SK-N-SH (cell line): ENCODE measurements at regions not wholly inside any gene's neighbourhood (a gene's known extent, or its start where the extent isn't known, plus 50 kb on each side); places are given as distances from the start of the nearest gene placed in this dataset.

Source experiments
- CHD2 ChIP-seq: fragments of 150-350 bp; IDR thresholded peaks from 2 replicates; pipeline ENCODE4 v1.6.1; 2018; ENCODE audit warnings: low read length; ENCODE audit not compliant: partially characterized antibody
- CTCF ChIP-seq: fragments of 200-600 bp; sonication (generic); IDR thresholded peaks from 2 replicates; pipeline ENCODE4 v1.6.1; 2017; ENCODE audit warnings: antibody characterized with exemption, mild to moderate bottlenecking, moderate library complexity
- ELF1 ChIP-seq: IDR thresholded peaks from 2 replicates; pipeline ENCODE4 v1.4.0; 2012
- EP300 ChIP-seq, 2 experiments: IDR thresholded peaks; 2 replicates each; pipeline versions ENCODE4 v1.4.0 to v1.6.1; 2012; ENCODE audit warnings: borderline replicate concordance in 1 of 2, low read depth in 1 of 2, low read length in 1 of 2
- EZH2phosphoT487 ChIP-seq: fragments of 200-600 bp; sonication (generic); IDR thresholded peaks from 2 replicates; pipeline ENCODE4 v1.6.1; 2017; ENCODE audit warnings: low read depth, mixed run types, mild to moderate bottlenecking, antibody characterized with exemption, moderate library complexity, borderline replicate concordance
- FOXM1 ChIP-seq: IDR thresholded peaks from 2 replicates; pipeline ENCODE4 v1.4.0; 2012; ENCODE audit warnings: low read depth, mild to moderate bottlenecking
- MXI1 ChIP-seq: IDR thresholded peaks from 2 replicates; pipeline ENCODE4 v1.6.1; 2012; ENCODE audit warnings: mild to moderate bottlenecking, low read depth, low read length, improper control_type of control experiment
- NFIC ChIP-seq: IDR thresholded peaks from 2 replicates; pipeline ENCODE4 v1.4.0; 2012; ENCODE audit warnings: borderline replicate concordance
- POLR2AphosphoS5 ChIP-seq: IDR thresholded peaks from 2 replicates; pipeline ENCODE4 v1.6.1; 2012; ENCODE audit warnings: low read depth, low read length
- TAF1 ChIP-seq: IDR thresholded peaks from 2 replicates; pipeline ENCODE4 v1.6.1; 2012; ENCODE audit warnings: low read depth, mild to moderate bottlenecking, low read length, moderate library complexity, borderline replicate concordance
- USF1 ChIP-seq: IDR thresholded peaks from 2 replicates; pipeline ENCODE4 v1.4.0; 2012; ENCODE audit warnings: low read depth, borderline replicate concordance
- TF ChIP-seq, protein P1 (sequence below): IDR thresholded peaks from 2 replicates; pipeline ENCODE4 v1.4.0; 2012; ENCODE audit warnings: low read depth
- TF ChIP-seq, protein P2 (sequence below): IDR thresholded peaks from 2 replicates; pipeline ENCODE4 v1.6.1; 2012; ENCODE audit warnings: mild to moderate bottlenecking, low read depth, low read length, moderate library complexity

- TF ChIP-seq POLR2AphosphoS5 (no peak), CTCF (no peak), CHD2 (no peak), ELF1 (no peak), EZH2phosphoT487 (no peak), FOXM1 (no peak), USF1 (no peak), EP300 (IDR thresholded peaks at IDR 0.05; ENCODE audit: borderline replicate concordance in 1 of 2, low read depth in 1 of 2, low read length in 1 of 2) (no peak), MXI1 (no peak), TAF1 (no peak), NFIC (no peak)
- TF ChIP-seq, protein P1, sequence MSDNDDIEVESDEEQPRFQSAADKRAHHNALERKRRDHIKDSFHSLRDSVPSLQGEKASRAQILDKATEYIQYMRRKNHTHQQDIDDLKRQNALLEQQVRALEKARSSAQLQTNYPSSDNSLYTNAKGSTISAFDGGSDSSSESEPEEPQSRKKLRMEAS, result no peak
- TF ChIP-seq, protein P2, sequence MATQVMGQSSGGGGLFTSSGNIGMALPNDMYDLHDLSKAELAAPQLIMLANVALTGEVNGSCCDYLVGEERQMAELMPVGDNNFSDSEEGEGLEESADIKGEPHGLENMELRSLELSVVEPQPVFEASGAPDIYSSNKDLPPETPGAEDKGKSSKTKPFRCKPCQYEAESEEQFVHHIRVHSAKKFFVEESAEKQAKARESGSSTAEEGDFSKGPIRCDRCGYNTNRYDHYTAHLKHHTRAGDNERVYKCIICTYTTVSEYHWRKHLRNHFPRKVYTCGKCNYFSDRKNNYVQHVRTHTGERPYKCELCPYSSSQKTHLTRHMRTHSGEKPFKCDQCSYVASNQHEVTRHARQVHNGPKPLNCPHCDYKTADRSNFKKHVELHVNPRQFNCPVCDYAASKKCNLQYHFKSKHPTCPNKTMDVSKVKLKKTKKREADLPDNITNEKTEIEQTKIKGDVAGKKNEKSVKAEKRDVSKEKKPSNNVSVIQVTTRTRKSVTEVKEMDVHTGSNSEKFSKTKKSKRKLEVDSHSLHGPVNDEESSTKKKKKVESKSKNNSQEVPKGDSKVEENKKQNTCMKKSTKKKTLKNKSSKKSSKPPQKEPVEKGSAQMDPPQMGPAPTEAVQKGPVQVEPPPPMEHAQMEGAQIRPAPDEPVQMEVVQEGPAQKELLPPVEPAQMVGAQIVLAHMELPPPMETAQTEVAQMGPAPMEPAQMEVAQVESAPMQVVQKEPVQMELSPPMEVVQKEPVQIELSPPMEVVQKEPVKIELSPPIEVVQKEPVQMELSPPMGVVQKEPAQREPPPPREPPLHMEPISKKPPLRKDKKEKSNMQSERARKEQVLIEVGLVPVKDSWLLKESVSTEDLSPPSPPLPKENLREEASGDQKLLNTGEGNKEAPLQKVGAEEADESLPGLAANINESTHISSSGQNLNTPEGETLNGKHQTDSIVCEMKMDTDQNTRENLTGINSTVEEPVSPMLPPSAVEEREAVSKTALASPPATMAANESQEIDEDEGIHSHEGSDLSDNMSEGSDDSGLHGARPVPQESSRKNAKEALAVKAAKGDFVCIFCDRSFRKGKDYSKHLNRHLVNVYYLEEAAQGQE, result no peak
Measured at GRCh38 chr16:54431997-54432896, 145.7 kb upstream of the IRX3 start.
